ENCODE measurements at regions not wholly inside any gene's neighbourhood (a gene's known extent, or its start where the extent isn't known, plus 50 kb on each side); places are given as distances from the start of the nearest gene placed in this dataset.
A peak's percentile ranks its signal among the peaks of the same experiment; 100 is the strongest.

GRCh38 chr4:19700992-19701391, 550.7 kb upstream of the SLIT2 start:
- no peak for DNase-seq

- DNase-seq = no peak
These were observed 552.7 kb upstream of the SLIT2 start for GRCh38 chr4:19698961-19699360.

- DNase-seq = no peak
These were observed 556.9 kb upstream of the SLIT2 start for GRCh38 chr4:19694812-19695211.

- no peak for DNase-seq
These were observed 557.7 kb upstream of the SLIT2 start for GRCh38 chr4:19693936-19694570.

- no peak for DNase-seq
These were observed 562.2 kb upstream of the SLIT2 start for GRCh38 chr4:19689511-19689910.

- no peak for DNase-seq
These were observed 565.2 kb upstream of the SLIT2 start for GRCh38 chr4:19686456-19686855.

- no peak for DNase-seq
These were observed 567.6 kb upstream of the SLIT2 start for GRCh38 chr4:19684084-19684483.

- no peak for DNase-seq
These were observed 568.3 kb upstream of the SLIT2 start for GRCh38 chr4:19683426-19683825.

- DNase-seq = no peak
These were observed 574.5 kb upstream of the SLIT2 start for GRCh38 chr4:19677211-19677610.

- no peak for DNase-seq
These were observed 576.4 kb upstream of the SLIT2 start for GRCh38 chr4:19675172-19675811.

GRCh38 chr4:19659101-19659500, 592.6 kb upstream of the SLIT2 start:
- DNase-seq = no peak

- DNase-seq = no peak
These were observed 593.8 kb upstream of the SLIT2 start for GRCh38 chr4:19657856-19658255.

- DNase-seq = no peak
These were observed 596.0 kb upstream of the SLIT2 start for GRCh38 chr4:19655666-19656065.

GRCh38 chr4:19650903-19651864, 600.5 kb upstream of the SLIT2 start:
- DNase-seq = no peak

GRCh38 chr4:19645589-19645988, 606.1 kb upstream of the SLIT2 start:
- no peak for DNase-seq

- no peak for DNase-seq
These were observed 615.3 kb upstream of the SLIT2 start for GRCh38 chr4:19636451-19636850.

- DNase-seq = no peak
These were observed 619.9 kb upstream of the SLIT2 start for GRCh38 chr4:19631814-19632213.

- DNase-seq = no peak
These were observed 627.8 kb upstream of the SLIT2 start for GRCh38 chr4:19623866-19624265.

GRCh38 chr4:19615086-19615689, 636.5 kb upstream of the SLIT2 start:
- DNase-seq = no peak

GRCh38 chr4:19614171-19614570, 637.5 kb upstream of the SLIT2 start:
- no peak for DNase-seq

- DNase-seq = peak; percentile 7
These were observed 655.4 kb upstream of the SLIT2 start for GRCh38 chr4:19596342-19596741.

GRCh38 chr4:19592391-19592790, 659.3 kb upstream of the SLIT2 start:
- no peak for DNase-seq

- DNase-seq = no peak
These were observed 667.7 kb upstream of the SLIT2 start for GRCh38 chr4:19583827-19584569.

All from NCI-H1694 treated with DMSO at 0.1 percent for 48 hours (cell line).